H1 (cell line): ENCODE measurements at regions not wholly inside any gene's neighbourhood (a gene's known extent, or its start where the extent isn't known, plus 50 kb on each side); places are given as distances from the start of the nearest gene placed in this dataset.

Experiments used
- CTCF ChIA-PET: fragments of 300-600 bp; sonication (Branson Sonifier 250); formaldehyde crosslinking; loops from one replicate; lab custom pipeline; 2021; ENCODE audit not compliant: partially characterized antibody; lab: Charles Lee
- POLR2A ChIA-PET: fragments of 300-600 bp; sonication (Branson Sonifier 250); formaldehyde crosslinking; loops from one replicate; lab custom pipeline; 2021; ENCODE audit warnings: inconsistent platforms; ENCODE audit not compliant: partially characterized antibody; lab: Charles Lee
- DNase-seq, 2 experiments: peaks; one replicate each; pipeline versions ENCODE4 v3.0.0 to v3.0.0-alpha.2; 2010 to 2022; ENCODE audit warnings: low spot score in 2 of 2, low read depth in 1 of 2, mixed read lengths in 1 of 2
- FAIRE-seq: peaks from 2 replicates; lab custom pipeline; 2011; peaks lifted over from hg19 to GRCh38; lab: Jason Lieb, UNC
- H2AFZ ChIP-seq: 2 replicates; pipeline ENCODE4 v1.8.1; 2012; ENCODE audit warnings: low read length, inconsistent platforms
- H2AK5ac ChIP-seq: 2 replicates; pipeline ENCODE4 v1.6.1; 2013; ENCODE audit warnings: low read depth, low read length
- H2BK120ac ChIP-seq: replicated peaks from 2 replicates; pipeline ENCODE3; 2013; ENCODE audit warnings: low read depth, low read length, inconsistent platforms
- H2BK12ac ChIP-seq: 2 replicates; pipeline ENCODE4 v1.6.1; 2013; ENCODE audit warnings: low read depth, low read length
- H2BK15ac ChIP-seq: 2 replicates; pipeline ENCODE4 v1.6.1; 2013; ENCODE audit warnings: low read length
- H2BK20ac ChIP-seq: 2 replicates; pipeline ENCODE4 v1.6.1; 2013; ENCODE audit warnings: low read length
- H2BK5ac ChIP-seq: 2 replicates; pipeline ENCODE4 v1.6.1; 2013; ENCODE audit warnings: low read depth, low read length
- H3K14ac ChIP-seq: 2 replicates; pipeline ENCODE4 v1.6.1; 2013; ENCODE audit warnings: inconsistent platforms; ENCODE audit not compliant: insufficient read length
- H3K18ac ChIP-seq: 2 replicates; pipeline ENCODE4 v1.6.1; 2013; ENCODE audit warnings: low read length; ENCODE audit errors: extremely low read depth
- H3K23ac ChIP-seq: 2 replicates; pipeline ENCODE4 v1.6.1; 2013; ENCODE audit warnings: inconsistent platforms; ENCODE audit not compliant: insufficient read length
- H3K23me2 ChIP-seq: 2 replicates; pipeline ENCODE4 v1.6.1; 2013; ENCODE audit warnings: low read depth, low read length
- H3K27ac ChIP-seq: 2 replicates; pipeline ENCODE4 v1.6.1; 2011; ENCODE audit warnings: low read depth, low read length, inconsistent platforms
- H3K27me3 ChIP-seq, 4 experiments: replicated peaks in 1 of 4; 1 replicate in 1 of 4; 2 replicates in 3 of 4; pipeline versions ENCODE4 v1.6.1 to v1.8.1; 2011 to 2013; ENCODE audit warnings: low read length in 3 of 4, mild to moderate bottlenecking in 3 of 4, inconsistent platforms in 2 of 4, mixed read lengths in 2 of 4, moderate library complexity in 1 of 4; ENCODE audit not compliant: control insufficient read depth in 3 of 4, insufficient read depth in 3 of 4; ENCODE audit errors: extremely low read depth in 1 of 4
- H3K36me3 ChIP-seq, 4 experiments: 2 replicates each; pipeline versions ENCODE4 v1.6.1 to v1.8.1; 2011 to 2013; ENCODE audit warnings: mild to moderate bottlenecking in 4 of 4, low read length in 3 of 4, moderate library complexity in 2 of 4, control low read depth in 1 of 4, inconsistent platforms in 1 of 4; ENCODE audit not compliant: insufficient read depth in 4 of 4, control insufficient read depth in 2 of 4
- H3K4ac ChIP-seq: replicated peaks from 2 replicates; pipeline ENCODE3; 2013; ENCODE audit warnings: low read length, low read depth, mixed read lengths, inconsistent platforms; ENCODE audit not compliant: insufficient read length
- H3K4me1 ChIP-seq, 4 experiments: replicated peaks in 1 of 4; 1 replicate in 1 of 4; 2 replicates in 3 of 4; pipeline versions ENCODE4 v1.6.1 to v1.8.1; 2011 to 2013; ENCODE audit warnings: low read length in 3 of 4, inconsistent platforms in 2 of 4, mixed read lengths in 1 of 4; ENCODE audit not compliant: insufficient read depth in 4 of 4, control insufficient read depth in 3 of 4
- H3K4me2 ChIP-seq, 2 experiments: 2 replicates each; pipeline versions ENCODE4 v1.6.1 to v1.8.1; 2011 to 2013; ENCODE audit warnings: low read depth in 2 of 2, low read length in 2 of 2, control low read depth in 1 of 2, inconsistent platforms in 1 of 2, mild to moderate bottlenecking in 1 of 2; ENCODE audit not compliant: insufficient read depth in 1 of 2
- H3K4me3 ChIP-seq, 4 experiments: fragments of 200-600, 300-600 bp in 1 of 4; sonication (generic), shearing (Covaris generic), sonication (Bioruptor Twin) in 1 of 4; 2 replicates each; pipeline versions ENCODE4 v1.5.1 to v1.8.1; 2011 to 2016; ENCODE audit warnings: low read length in 4 of 4, low read depth in 3 of 4, control low read depth in 2 of 4, inconsistent platforms in 2 of 4, mild to moderate bottlenecking in 2 of 4, mixed read lengths in 1 of 4, moderate library complexity in 1 of 4; ENCODE audit not compliant: insufficient read depth in 2 of 4; ENCODE audit errors: extremely low read depth in 1 of 4
- H3K56ac ChIP-seq: replicated peaks from 2 replicates; pipeline ENCODE3; 2013; ENCODE audit warnings: low read depth, mild to moderate bottlenecking, mixed read lengths, low read length, inconsistent platforms; ENCODE audit not compliant: insufficient read length
- H3K79me1 ChIP-seq: 2 replicates; pipeline ENCODE4 v1.6.1; 2013; ENCODE audit warnings: low read depth, low read length, control low read depth
- H3K79me2 ChIP-seq, 2 experiments: 2 replicates each; pipeline versions ENCODE4 v1.6.1 to v1.8.1; 2012 to 2013; ENCODE audit warnings: low read length in 2 of 2, mild to moderate bottlenecking in 2 of 2, inconsistent platforms in 1 of 2; ENCODE audit not compliant: insufficient read depth in 2 of 2, control insufficient read depth in 1 of 2
- H3K9ac ChIP-seq, 4 experiments: replicated peaks in 1 of 4; 1 replicate in 1 of 4; 2 replicates in 3 of 4; pipeline versions ENCODE4 v1.6.1 to v1.8.1; 2011 to 2013; ENCODE audit warnings: low read depth in 3 of 4, low read length in 3 of 4, control low read depth in 2 of 4, mild to moderate bottlenecking in 2 of 4, moderate library complexity in 2 of 4, inconsistent platforms in 1 of 4; ENCODE audit errors: extremely low read depth in 1 of 4
- H3K9me3 ChIP-seq, 2 experiments: 2 replicates each; pipeline versions ENCODE4 v1.6.1 to v1.8.1; 2012 to 2013; ENCODE audit warnings: mild to moderate bottlenecking in 2 of 2, moderate library complexity in 2 of 2, control low read depth in 1 of 2, inconsistent platforms in 1 of 2, low read depth in 1 of 2, low read length in 1 of 2, mixed read lengths in 1 of 2; ENCODE audit not compliant: insufficient read depth in 2 of 2
- H4K20me1 ChIP-seq, 2 experiments: replicated peaks in 1 of 2; 2 replicates each; pipeline versions ENCODE3 to v1.8.1; 2011 to 2013; ENCODE audit warnings: inconsistent platforms in 2 of 2, low read length in 2 of 2, mild to moderate bottlenecking in 1 of 2; ENCODE audit not compliant: insufficient read depth in 2 of 2, control insufficient read depth in 1 of 2
- H4K5ac ChIP-seq: 2 replicates; pipeline ENCODE4 v1.6.1; 2013; ENCODE audit warnings: low read length, low read depth, mixed read lengths, inconsistent platforms; ENCODE audit not compliant: insufficient read length
- H4K8ac ChIP-seq: 2 replicates; pipeline ENCODE4 v1.8.0; 2013; ENCODE audit warnings: mild to moderate bottlenecking, moderate library complexity, low read length, inconsistent platforms; ENCODE audit not compliant: insufficient read depth; ENCODE audit errors: extremely low read depth
- H4K91ac ChIP-seq: replicated peaks from 2 replicates; pipeline ENCODE3; 2013; ENCODE audit warnings: low read length, mixed read lengths, inconsistent platforms; ENCODE audit not compliant: insufficient read length
- CEBPB ChIP-seq: IDR thresholded peaks from 2 replicates; pipeline ENCODE4 v1.6.1; 2012; ENCODE audit warnings: low read depth, low read length
- PHF8 ChIP-seq: fragments of 200-600 bp; sonication (generic); conservative IDR thresholded peaks from 2 replicates; pipeline ENCODE4 v1.7.1; 2012; ENCODE audit warnings: low read depth, mild to moderate bottlenecking, inconsistent platforms, low read length, moderate library complexity
- TBP ChIP-seq: IDR thresholded peaks from 2 replicates; pipeline ENCODE4 v1.6.1; 2011; ENCODE audit warnings: low read depth, low read length, improper control_type of control experiment
- WGBS, 2 experiments: shearing (Covaris generic) in 1 of 2; methylation state at CpG; one replicate each; pipeline versions ENCODE4 v1.1.6 to v1.1.7; 2013 to 2015; ENCODE audit warnings: low lambda C conversion rate in 2 of 2, mixed read lengths in 2 of 2, inconsistent platforms in 1 of 2, low coverage in 1 of 2, missing lambda C conversion rate in 1 of 2; ENCODE audit not compliant: insufficient replicate concordance in 2 of 2, insufficient coverage in 1 of 2, insufficient read length in 1 of 2; ENCODE audit errors: extremely low coverage in 1 of 2, missing lambda C conversion rate in 1 of 2; 5-methylcytosine and 5-hydroxymethylcytosine counted together

GRCh38 chr2:41943159-41943558, 104.7 kb upstream of the PKDCC start:
- POLR2A ChIA-PET: interaction anchor here (1.1 kb wide), 1 partner anchor 104 kb away, joined by 3 read pairs; no protein-coding TSS in a partner anchor
- H2BK12ac ChIP-seq: no peak overlapping the region
- H2BK5ac ChIP-seq: no peak overlapping the region; the same call in 1 of the 2 replicates
- WGBS, 2 experiments: 96% methylated on average over 1 of the region's 1 CpG; no CpG with 5 or more reads in 1 of the 2 experiments
- no peaks in the 10 kb centered on the region for H3K79me2 ChIP-seq
- H3K56ac ChIP-seq: no peak overlapping the region
- H3K9ac ChIP-seq: no peak overlapping the region
- H3K27ac ChIP-seq: no peak overlapping the region
- H3K4me1 ChIP-seq: peaks cover 9 to 29% (median 19%) of the 10 kb centered on the region in 4 experiments
- no peaks in the 10 kb centered on the region for H3K79me1 ChIP-seq
- no peak overlapping the region for H3K4me2 ChIP-seq
- no peak overlapping the region for H4K5ac ChIP-seq
- TF ChIP-seq TBP: no peak
- no peak for TF ChIP-seq PHF8
- TF ChIP-seq CEBPB: no peak
- no peaks in the 10 kb centered on the region for H4K20me1 ChIP-seq
- no peak for DNase-seq
- H3K4me3 ChIP-seq: no peak overlapping the region
- no peak overlapping the region for H4K91ac ChIP-seq
- CTCF ChIA-PET: interaction anchor here (1.0 to 7.2 kb wide), 6 partner anchors 73 to 143 kb away, joined by 3 to 53 read pairs (median 5); no protein-coding TSS in a partner anchor
- no peak overlapping the region for H3K4ac ChIP-seq
- H3K18ac ChIP-seq: no peak overlapping the region
- no peak overlapping the region for H3K23ac ChIP-seq
- no peak overlapping the region for H3K14ac ChIP-seq
- FAIRE-seq: no peak
- H3K27me3 ChIP-seq: no peaks in the 10 kb centered on the region
- no peaks in the 10 kb centered on the region for H3K36me3 ChIP-seq
- H3K9me3 ChIP-seq: no peaks in the 10 kb centered on the region
- H2AFZ ChIP-seq: no peak overlapping the region
- no peak overlapping the region for H2BK15ac ChIP-seq
- H2AK5ac ChIP-seq: no peak overlapping the region
- no peak overlapping the region for H4K8ac ChIP-seq
- H2BK120ac ChIP-seq: no peak overlapping the region
- H3K23me2 ChIP-seq: no peaks in the 10 kb centered on the region
- no peak overlapping the region for H2BK20ac ChIP-seq
